HEK293T (cell line): ENCODE measurements at regions not wholly inside any gene's neighbourhood (a gene's known extent, or its start where the extent isn't known, plus 50 kb on each side); places are given as distances from the start of the nearest gene placed in this dataset.

Source experiments
- CTCF ChIA-PET: fragments of 350-600 bp; formaldehyde crosslinking; extraction: SDS; loops from one replicate; lab custom pipeline; 2021; ENCODE audit warnings: antibody characterized with exemption, inconsistent platforms; lab: Yijun Ruan, JAX
- POLR2A ChIA-PET: fragments of 350-600 bp; formaldehyde crosslinking; extraction: SDS; loops from one replicate; lab custom pipeline; 2020; ENCODE audit warnings: antibody characterized with exemption, inconsistent platforms; lab: Yijun Ruan, JAX
- DNase-seq: peaks from one replicate; pipeline ENCODE4 v3.0.0; 2012; ENCODE audit warnings: mixed read lengths; ENCODE audit errors: extremely low spot score
- ARNT ChIP-seq: fragments of 450-650 bp; IDR thresholded peaks from 2 replicates; pipeline ENCODE4 v1.6.1; 2017; ENCODE audit warnings: mild to moderate bottlenecking
- BHLHE40 ChIP-seq: fragments of 450-650 bp; IDR thresholded peaks from 2 replicates; pipeline ENCODE4 v1.6.1; 2016; ENCODE audit warnings: mild to moderate bottlenecking, moderate library complexity, borderline replicate concordance
- CTBP1 ChIP-seq: fragments of 450-650 bp; IDR thresholded peaks from 2 replicates; pipeline ENCODE4 v1.6.1; 2016; ENCODE audit warnings: borderline replicate concordance
- ELF4 ChIP-seq: fragments of 450-650 bp; IDR thresholded peaks from 2 replicates; pipeline ENCODE4 v1.6.1; 2017; ENCODE audit warnings: antibody characterized with exemption
- FOXA1 ChIP-seq: fragments of 450-650 bp; IDR thresholded peaks from 2 replicates; pipeline ENCODE4 v1.6.1; 2016; ENCODE audit warnings: mild to moderate bottlenecking
- FOXK2 ChIP-seq: fragments of 450-650 bp; IDR thresholded peaks from 2 replicates; pipeline ENCODE4 v1.6.1; 2016; ENCODE audit warnings: mild to moderate bottlenecking
- FOXM1 ChIP-seq: fragments of 450-650 bp; IDR thresholded peaks from 2 replicates; pipeline ENCODE4 v1.6.1; 2017; ENCODE audit warnings: mild to moderate bottlenecking, borderline replicate concordance
- HDGF ChIP-seq: fragments of 450-650 bp; IDR thresholded peaks from 2 replicates; pipeline ENCODE4 v1.6.1; 2017; ENCODE audit warnings: antibody characterized with exemption, borderline replicate concordance
- L3MBTL2 ChIP-seq: fragments of 450-650 bp; conservative IDR thresholded peaks from 2 replicates; pipeline ENCODE4 v1.6.1; 2016; ENCODE audit warnings: mild to moderate bottlenecking
- LEF1 ChIP-seq: fragments of 450-650 bp; IDR thresholded peaks from 2 replicates; pipeline ENCODE4 v1.6.1; 2017; ENCODE audit warnings: mild to moderate bottlenecking, borderline replicate concordance
- NFRKB ChIP-seq: fragments of 450-650 bp; IDR thresholded peaks from 2 replicates; pipeline ENCODE4 v1.6.1; 2016; ENCODE audit warnings: mild to moderate bottlenecking, moderate library complexity
- PKNOX1 ChIP-seq: fragments of 450-650 bp; IDR thresholded peaks from 2 replicates; pipeline ENCODE4 v1.6.1; 2016
- SP1 ChIP-seq: fragments of 450-650 bp; IDR thresholded peaks from 2 replicates; pipeline ENCODE4 v1.6.1; 2017
- SUZ12 ChIP-seq: fragments of 450-650 bp; IDR thresholded peaks from 2 replicates; pipeline ENCODE4 v1.6.1; 2016; ENCODE audit warnings: mild to moderate bottlenecking
- TARDBP ChIP-seq: fragments of 450-650 bp; IDR thresholded peaks from 2 replicates; pipeline ENCODE4 v1.6.1; 2016
- ZNF384 ChIP-seq: fragments of 450-650 bp; IDR thresholded peaks from 2 replicates; pipeline ENCODE4 v1.6.1; 2016

GRCh38 chr16:59148769-59149155 lies 414.6 kb upstream of the GOT2 start:
- no peak for TF ChIP-seq PKNOX1
- no peak for TF ChIP-seq FOXA1
- TF ChIP-seq SP1, result no peak
- TF ChIP-seq NFRKB, result no peak
- no peak for TF ChIP-seq ARNT
- TF ChIP-seq TARDBP, result no peak
- TF ChIP-seq SUZ12, result no peak
- no peak for TF ChIP-seq CTBP1
- no peak for TF ChIP-seq LEF1
- TF ChIP-seq FOXK2, result no peak
- no peak for TF ChIP-seq L3MBTL2
- no peak for TF ChIP-seq FOXM1
- no peak for TF ChIP-seq HDGF
- no peak for TF ChIP-seq ELF4
- TF ChIP-seq BHLHE40, result no peak
- TF ChIP-seq ZNF384, result no peak
- no peak for DNase-seq
- CTCF ChIA-PET, result no interaction called here
- POLR2A ChIA-PET, result no interaction called here

DNA sequence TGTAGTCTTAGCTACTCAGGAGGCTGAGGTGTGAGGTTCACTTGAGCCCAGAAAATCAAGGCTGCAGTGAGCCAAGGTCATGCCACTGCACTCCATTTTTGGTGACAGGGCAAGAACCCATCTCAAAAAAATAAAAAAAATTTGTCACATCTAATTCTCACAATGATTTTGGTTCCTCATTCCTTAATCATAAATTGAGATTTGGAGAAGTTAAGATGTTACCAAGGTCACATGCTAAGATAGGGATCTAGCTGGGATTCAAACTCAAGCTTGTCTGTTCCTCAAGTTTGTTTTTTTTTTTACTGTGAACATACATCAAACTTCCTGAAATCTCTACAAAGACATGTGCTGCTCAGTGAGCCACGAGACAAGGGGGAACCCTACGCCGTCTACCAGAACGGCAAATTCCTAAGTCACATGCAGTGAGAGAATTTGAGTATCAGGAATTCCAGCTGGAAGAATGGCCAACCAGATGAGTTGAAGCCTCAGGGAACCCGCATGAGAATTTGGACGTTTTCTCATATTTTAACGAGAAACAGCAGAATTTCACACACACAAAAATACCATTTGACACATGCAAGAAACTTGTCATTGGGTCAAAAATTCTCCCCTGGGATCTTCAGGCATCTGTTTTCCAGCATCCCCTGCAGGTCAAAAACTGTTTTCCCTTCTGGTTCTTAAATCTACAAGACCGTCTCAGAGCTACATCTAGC lies 414.1 kb upstream of the GOT2 start:
- no peak for DNase-seq
- TF ChIP-seq ZNF384 (no peak), TARDBP (no peak)
- POLR2A ChIA-PET, result no interaction called here
- CTCF ChIA-PET, result no interaction called here

GRCh38 chr16:59146140-59146539 lies 412.0 kb upstream of the GOT2 start:
- DNase-seq, result no peak
- TF ChIP-seq SP1, result no peak
- TF ChIP-seq BHLHE40, result no peak
- TF ChIP-seq L3MBTL2, result no peak
- no peak for TF ChIP-seq NFRKB
- TF ChIP-seq SUZ12, result no peak
- ChIA-PET POLR2A (no interaction called here), CTCF (no interaction called here)

DNA sequence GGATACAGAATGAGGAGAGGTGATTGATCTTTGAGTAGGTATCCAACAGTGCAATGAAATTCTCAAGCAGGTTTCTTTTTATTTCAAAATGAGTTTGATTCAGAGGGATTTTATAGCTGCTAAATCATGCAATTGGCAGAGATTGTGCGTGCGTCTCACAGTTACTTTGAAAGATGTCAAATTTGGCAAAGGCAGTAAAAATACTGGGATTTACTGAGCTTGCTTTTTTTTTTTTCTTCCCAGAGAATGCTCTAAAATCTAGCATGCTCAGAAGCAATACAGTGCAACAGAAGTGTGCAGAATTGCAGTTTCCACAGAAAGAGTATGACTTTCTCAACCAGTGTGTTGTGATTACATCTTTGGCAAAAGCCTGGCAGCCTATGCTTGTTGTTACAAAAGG lies 410.7 kb upstream of the GOT2 start:
- no peak for DNase-seq
- CTCF ChIA-PET, result no interaction called here
- no peak for TF ChIP-seq ARNT
- no peak for TF ChIP-seq PKNOX1
- no peak for TF ChIP-seq HDGF
- POLR2A ChIA-PET, result no interaction called here

- CTCF ChIA-PET, result no interaction called here
- TF ChIP-seq PKNOX1, result no peak
- no peak for TF ChIP-seq NFRKB
- no peak for TF ChIP-seq FOXA1
- TF ChIP-seq ELF4, result no peak
- no peak for TF ChIP-seq SP1
- no peak for TF ChIP-seq FOXM1
- TF ChIP-seq TARDBP, result no peak
- no peak for TF ChIP-seq BHLHE40
- no peak for TF ChIP-seq FOXK2
- TF ChIP-seq ARNT, result no peak
- no peak for TF ChIP-seq ZNF384
- no peak for DNase-seq
- POLR2A ChIA-PET, result no interaction called here
Observed at GRCh38 chr16:59144326-59144725, 410.2 kb upstream of the GOT2 start.

DNA sequence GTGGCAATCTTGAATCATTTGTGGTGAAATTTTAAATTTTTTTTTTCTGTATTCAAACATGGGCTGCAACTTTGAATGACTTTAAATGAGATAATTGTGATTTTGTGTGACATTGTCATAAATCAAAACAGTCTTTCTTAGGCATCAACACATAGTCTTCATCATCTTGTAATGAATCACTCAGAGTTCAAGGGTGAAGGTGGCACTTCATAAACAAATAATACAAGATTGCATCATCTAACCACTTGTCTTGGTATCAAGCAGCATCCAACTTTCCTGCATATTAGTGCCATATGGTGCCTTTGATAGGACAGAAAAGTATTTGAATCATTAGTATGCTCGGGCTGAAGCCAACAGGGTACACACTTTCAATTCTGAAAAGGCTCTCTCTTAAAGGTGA lies 392.4 kb upstream of the GOT2 start:
- ChIA-PET CTCF (no interaction called here), POLR2A (no interaction called here)
- no peak for DNase-seq
- TF ChIP-seq ELF4 (no peak), FOXM1 (no peak), TARDBP (no peak), HDGF (no peak), FOXK2 (no peak), ARNT (no peak), ZNF384 (no peak), NFRKB (no peak), PKNOX1 (no peak), BHLHE40 (no peak), LEF1 (no peak), SP1 (no peak), L3MBTL2 (no peak), FOXA1 (no peak), CTBP1 (no peak)
